GM18909 (cell line): ENCODE measurements at regions not wholly inside any gene's neighbourhood (a gene's known extent, or its start where the extent isn't known, plus 50 kb on each side); places are given as distances from the start of the nearest gene placed in this dataset.
A peak's percentile ranks its signal among the peaks of the same experiment; 100 is the strongest.

Source experiments
- ATAC-seq: cut with Tn5 transposase; IDR thresholded peaks from one replicate; pipeline ENCODE4 v1.9.1; 2021; ENCODE audit warnings: mild to moderate bottlenecking; ENCODE audit not compliant: unreplicated experiment, poor library complexity

GRCh38 chr2:144165599-144166250 is 354.2 kb downstream of the ZEB2 start:
- ATAC-seq: no peak

GRCh38 chr2:144163592-144163991 is 356.3 kb downstream of the ZEB2 start:
- ATAC-seq: no peak

- peak; percentile 81 for ATAC-seq
Observed at GRCh38 chr2:144162652-144163051, 357.3 kb downstream of the ZEB2 start.

GRCh38 chr2:144161061-144161460 is 358.9 kb downstream of the ZEB2 start:
- no peak for ATAC-seq

DNA sequence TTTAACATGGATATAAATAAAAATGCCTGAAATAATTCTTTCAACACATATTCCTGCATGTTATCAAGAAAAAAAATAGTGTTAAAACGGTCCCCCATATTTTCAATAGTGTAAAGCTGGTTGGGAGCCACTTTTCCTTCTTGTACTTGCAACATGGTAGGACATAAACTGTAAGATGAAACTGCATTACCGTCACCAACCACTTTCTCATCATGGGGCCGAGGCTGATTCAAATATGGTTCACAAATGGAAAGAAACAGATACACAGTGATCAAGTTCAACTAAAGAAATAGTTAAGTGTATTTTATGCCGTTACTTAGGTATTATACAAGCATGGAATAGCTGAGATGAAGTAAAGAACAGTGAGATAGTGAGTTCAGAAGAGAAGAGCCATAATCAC is 360.7 kb downstream of the ZEB2 start:
- ATAC-seq: no peak

- no peak for ATAC-seq
Observed at GRCh38 chr2:144158096-144158495, 361.8 kb downstream of the ZEB2 start.

DNA sequence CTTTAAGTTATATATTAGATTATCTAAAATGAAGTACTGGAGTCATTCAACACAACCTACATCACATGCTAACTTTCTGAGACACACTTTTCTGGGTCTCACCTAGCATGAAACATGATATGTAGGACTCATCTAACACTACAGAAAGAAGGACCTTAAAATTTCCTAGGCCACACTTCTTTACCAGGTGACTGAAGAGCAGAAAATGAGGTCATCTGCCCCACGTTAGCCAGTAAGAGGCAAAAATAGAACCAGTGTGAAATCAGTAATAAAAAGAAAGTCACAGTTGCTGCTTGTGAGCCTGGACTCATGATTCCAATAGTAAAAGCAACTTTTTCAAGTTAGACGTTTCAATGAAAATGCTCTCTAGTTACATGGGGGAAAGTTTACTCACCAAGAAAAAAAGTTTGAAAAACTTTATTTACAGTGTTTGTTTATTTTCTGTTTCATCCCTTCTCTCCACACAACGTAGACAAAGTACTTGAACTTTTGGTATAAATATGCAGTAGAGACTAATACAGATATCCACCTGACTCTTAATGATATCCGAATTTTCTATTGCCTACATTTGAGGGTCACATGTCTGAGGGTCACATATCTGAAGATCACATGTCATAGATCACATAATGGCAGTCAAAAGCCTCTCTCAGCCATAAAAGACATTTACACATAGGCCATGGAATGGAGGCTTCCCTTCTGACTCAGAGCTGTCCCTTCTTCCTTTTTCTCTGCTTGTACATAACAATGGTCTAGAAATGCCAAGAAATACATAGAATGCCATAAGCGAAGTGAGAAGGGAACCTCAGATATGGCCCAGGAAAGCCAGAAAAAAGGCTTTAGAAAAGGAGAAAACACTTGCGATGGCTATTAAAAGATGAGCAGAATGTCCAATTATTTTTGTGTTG is 362.9 kb downstream of the ZEB2 start:
- ATAC-seq: no peak

GRCh38 chr2:144154205-144154604 is 365.7 kb downstream of the ZEB2 start:
- ATAC-seq: no peak

GRCh38 chr2:144152817-144153271 is 367.1 kb downstream of the ZEB2 start:
- ATAC-seq: peak; percentile 57

DNA sequence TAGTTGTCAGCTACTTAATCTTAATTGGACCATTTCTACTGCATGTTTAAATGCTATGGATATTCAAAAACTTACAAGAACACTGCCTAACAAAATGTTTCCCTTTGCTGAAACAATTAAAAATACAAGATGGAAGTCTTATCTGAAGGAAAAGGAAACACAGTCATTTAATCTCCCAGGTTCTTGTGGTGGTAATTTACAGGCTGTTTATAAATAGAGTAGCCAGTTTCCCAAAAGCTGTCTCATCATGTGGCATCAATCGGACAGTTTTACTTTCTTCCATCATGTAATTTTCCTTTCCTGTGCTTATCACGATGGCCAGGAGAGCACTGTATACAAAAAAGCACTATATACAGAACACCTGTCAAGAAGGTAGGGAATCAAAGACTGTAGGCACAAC is 368.1 kb downstream of the ZEB2 start:
- ATAC-seq: no peak

- ATAC-seq: no peak
Observed at GRCh38 chr2:144151405-144151804, 368.5 kb downstream of the ZEB2 start.

DNA sequence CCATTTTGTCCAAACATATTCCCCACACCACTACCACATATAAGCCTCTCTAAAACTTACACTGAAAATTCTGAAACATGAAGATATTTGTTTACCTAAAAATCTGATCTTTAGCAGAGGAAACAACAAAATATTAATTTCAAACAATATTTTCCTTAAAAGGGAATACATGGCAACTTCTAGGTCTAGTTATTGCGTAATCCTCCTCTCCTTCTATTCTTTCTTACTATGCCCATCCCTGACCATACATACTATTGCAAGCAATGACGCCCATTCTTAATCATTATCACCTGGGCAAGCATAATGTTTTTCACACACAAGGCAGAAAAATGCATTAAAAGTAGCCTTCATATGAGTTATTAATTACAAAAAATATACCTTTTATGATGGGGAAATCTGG is 372.6 kb downstream of the ZEB2 start:
- ATAC-seq: no peak

DNA sequence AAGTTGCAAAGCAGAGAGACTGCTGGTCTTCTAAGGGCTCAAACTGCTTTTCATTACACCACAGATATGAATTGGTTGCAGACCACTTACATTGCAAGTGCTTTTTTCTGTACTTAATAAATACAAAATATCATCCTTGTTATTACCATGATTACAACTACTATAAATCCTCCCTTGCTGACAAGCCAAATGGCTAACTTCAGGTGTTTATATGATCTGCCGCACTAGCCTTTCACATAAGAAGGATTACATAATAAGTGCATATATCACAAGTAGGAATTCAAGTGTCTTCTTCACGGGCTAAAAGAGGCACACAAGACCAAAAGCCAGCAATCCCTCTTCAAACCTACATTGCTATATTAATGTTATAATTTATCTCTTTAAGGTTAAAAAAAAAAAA is 373.0 kb downstream of the ZEB2 start:
- ATAC-seq: no peak

- no peak for ATAC-seq
Observed at GRCh38 chr2:144146076-144146475, 373.8 kb downstream of the ZEB2 start.

DNA sequence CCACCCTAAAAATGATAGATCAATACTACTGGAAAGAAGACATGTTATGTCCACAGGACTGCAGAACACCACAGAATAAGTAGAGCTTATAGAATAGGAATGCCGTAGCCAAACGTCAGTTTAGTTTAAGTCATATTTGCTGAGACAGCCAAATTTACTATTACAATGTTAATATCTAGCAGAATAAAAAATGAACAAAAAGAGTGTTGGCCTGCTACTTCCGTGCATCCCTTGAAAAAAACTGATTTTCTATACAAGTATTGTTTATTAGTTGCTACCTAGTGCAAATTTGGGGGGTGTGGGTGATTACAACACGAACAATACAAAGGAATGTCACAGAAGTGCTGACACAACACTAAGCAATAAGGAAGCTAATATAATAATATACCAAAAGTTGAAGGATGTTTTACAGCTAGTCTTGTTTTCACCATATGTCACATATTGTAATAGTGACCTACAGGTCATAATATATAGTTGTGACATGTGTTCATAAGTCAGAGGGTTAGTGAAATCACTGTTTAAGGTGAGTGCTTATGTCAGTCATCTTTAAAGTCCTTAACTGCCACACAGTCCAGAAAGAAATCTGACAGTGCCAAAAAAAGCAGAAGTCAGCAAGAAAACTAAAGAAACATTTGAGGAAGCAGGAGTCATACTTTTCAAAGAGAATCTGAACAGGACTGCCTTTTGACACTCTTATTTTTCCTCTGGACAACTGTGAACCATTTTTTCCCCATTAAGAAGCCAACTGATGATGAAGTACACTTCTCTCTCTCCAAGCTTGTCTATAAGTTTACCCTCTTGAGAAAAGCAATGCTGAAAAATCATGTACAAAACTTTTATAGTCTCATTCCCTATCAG is 376.4 kb downstream of the ZEB2 start:
- no peak for ATAC-seq

DNA sequence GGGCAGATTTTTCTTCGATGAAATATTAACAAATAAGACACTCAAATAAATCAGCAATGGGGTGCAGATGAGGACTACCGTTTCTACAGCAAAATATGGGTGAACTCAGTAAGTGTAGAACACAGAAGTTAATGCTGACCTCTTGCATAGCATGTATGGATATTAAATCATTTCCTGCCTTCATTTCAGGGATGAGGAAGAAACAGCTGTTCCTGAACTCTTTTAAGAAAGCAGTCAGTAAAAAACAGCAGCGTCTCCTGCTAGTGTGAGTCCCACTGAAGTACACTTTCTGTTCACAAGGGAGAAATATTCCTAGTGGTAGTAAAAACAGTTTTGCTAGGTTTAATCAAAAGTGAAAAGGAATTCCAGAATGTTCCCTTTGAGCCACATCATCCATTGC is 379.0 kb downstream of the ZEB2 start:
- ATAC-seq: no peak

DNA sequence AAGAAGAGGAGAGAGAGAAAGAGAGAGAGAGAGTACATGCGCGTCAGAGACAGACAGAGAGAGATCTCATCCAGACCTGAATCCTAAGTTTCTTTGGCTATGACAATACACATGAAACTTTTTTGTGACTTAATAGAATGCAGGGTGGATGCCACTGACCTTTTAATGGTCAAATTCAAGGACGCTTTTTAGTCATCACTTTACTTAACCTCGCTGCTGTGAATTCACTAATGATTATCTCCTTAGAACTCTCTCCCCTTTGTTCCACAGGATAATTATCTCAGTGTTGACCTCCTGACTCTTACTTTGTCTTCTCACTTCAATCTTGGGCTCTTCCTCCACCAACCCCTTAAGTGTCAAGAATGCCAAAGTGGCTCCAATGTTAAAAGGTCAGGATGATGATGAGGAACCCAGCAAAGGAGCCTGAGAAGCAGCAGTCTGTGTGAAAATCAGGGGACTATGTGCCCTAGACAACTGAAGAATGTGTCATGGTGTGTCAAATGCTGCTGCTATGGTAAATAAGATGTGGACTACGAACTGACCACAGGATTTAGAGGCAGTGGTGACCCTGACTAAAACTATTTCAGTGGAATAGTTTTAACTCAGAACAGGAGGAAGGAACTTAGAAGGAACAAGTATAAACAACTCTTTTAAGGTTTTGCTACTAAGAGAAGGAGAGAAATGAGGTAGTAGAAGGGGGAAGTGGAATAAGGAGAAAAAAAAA is 382.1 kb downstream of the ZEB2 start:
- ATAC-seq: no peak

DNA sequence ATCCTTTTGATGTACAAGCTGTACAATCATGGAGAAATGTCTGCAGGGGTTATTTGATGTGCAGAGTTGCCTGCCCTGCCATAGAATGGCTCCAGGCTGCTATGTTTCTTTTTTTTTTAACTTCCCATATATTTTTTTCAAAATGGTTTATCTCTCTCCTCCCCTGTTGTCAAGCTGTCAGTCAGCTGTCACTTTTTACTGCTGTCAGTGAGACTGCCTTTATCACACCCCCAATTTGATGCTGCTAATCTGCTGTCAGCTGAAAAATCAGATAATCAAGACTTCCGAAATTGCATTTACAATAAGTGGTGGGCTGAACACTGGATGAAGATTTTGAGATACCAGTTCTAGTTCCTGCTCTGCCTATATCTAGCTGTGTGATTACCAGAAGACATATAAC is 382.6 kb downstream of the ZEB2 start:
- ATAC-seq: no peak

DNA sequence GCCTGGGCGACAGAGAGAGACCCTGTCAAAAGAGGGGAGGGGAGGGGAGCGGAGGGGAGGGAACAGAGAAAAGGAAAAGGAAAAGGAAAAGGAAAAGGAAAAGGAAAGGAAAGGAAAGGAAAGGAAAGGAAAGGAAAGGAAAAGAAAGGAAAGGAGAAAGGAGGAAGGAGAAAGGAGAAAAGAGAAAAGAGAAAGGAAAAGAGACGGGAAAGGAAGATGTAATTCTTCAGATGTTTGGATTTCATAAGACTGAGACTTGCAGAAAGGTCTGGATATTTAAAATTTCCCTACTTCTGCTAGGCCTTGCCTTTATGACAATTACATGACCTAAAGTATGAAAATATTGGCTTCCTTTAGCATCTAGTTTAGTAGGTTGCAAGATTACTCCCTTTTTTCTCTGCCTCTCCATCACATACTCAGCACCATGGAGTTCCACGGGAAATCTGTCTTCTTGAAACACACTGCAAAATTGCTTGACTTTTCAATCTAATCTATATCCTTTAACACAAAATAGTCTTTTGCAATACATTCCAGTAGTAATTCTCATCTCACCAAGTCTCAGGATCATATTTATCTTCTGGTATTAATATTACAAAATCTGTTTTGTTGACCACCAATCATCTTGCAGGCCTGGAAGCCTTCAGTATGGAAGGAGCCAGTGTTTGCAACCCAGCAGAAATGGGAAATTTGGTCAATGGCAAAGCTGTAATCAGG is 383.5 kb downstream of the ZEB2 start:
- no peak for ATAC-seq
